Keratinocyte (primary cell): ENCODE measurements at regions not wholly inside any gene's neighbourhood (a gene's known extent, or its start where the extent isn't known, plus 50 kb on each side); places are given as distances from the start of the nearest gene placed in this dataset.

Experiments
- EZH2 ChIP-seq: IDR thresholded peaks from one replicate; pipeline ENCODE4 v1.6.1; 2012; ENCODE audit warnings: inconsistent platforms, mild to moderate bottlenecking, low read length, moderate library complexity
- TF ChIP-seq, protein P1 (sequence below), 3 experiments: IDR thresholded peaks in 1 of 3; conservative IDR thresholded peaks in 1 of 3; optimal IDR thresholded peaks in 1 of 3; 2 replicates in 2 of 3; 3 replicates in 1 of 3; pipeline versions ENCODE3 to v1.5.1; 2011; ENCODE audit warnings: low read length in 3 of 3, mild to moderate bottlenecking in 3 of 3, moderate library complexity in 2 of 3, control low read depth in 1 of 3, inconsistent platforms in 1 of 3; ENCODE audit not compliant: insufficient read depth in 2 of 3; ENCODE audit errors: extremely low read depth in 1 of 3

DNA sequence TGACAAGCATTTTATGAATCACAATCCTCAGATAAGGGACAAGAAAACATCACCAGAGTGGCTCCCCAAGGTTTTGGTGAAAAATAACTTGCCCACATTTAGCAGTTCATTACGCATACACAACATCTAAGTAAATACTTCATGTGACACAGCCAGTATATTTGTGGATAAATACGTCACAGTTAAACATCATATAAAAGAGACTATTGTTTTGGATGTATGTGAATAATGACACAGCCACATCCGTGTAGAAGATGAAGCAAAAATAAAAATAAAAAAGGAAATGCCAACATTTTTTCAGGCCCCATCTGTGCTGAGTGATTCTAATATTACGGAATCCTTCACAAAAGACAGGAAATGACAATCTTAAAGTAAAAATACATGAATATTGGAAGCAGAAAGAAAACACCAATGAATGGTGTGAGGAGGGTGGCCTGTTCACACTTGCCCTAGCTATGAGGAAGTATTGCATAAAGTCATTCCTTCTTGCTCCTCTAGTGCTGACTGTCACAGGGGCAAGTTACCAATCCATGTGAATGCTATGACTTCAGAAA lies 457.1 kb downstream of the KLF12 start:
- TF ChIP-seq, protein P1, sequence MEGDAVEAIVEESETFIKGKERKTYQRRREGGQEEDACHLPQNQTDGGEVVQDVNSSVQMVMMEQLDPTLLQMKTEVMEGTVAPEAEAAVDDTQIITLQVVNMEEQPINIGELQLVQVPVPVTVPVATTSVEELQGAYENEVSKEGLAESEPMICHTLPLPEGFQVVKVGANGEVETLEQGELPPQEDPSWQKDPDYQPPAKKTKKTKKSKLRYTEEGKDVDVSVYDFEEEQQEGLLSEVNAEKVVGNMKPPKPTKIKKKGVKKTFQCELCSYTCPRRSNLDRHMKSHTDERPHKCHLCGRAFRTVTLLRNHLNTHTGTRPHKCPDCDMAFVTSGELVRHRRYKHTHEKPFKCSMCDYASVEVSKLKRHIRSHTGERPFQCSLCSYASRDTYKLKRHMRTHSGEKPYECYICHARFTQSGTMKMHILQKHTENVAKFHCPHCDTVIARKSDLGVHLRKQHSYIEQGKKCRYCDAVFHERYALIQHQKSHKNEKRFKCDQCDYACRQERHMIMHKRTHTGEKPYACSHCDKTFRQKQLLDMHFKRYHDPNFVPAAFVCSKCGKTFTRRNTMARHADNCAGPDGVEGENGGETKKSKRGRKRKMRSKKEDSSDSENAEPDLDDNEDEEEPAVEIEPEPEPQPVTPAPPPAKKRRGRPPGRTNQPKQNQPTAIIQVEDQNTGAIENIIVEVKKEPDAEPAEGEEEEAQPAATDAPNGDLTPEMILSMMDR (optimal IDR thresholded peaks at IDR 0.05 in 1 of 3, IDR thresholded peaks at IDR 0.05 in 1 of 3, conservative IDR thresholded peaks at IDR 0.05 in 1 of 3; ENCODE audit: extremely low read depth in 1 of 3, insufficient read depth in 2 of 3, low read length in 3 of 3) = no peak
- no peak for TF ChIP-seq EZH2
